Gastrocnemius medialis (tissue), 4 donors: ENCODE measurements at regions not wholly inside any gene's neighbourhood (a gene's known extent, or its start where the extent isn't known, plus 50 kb on each side); places are given as distances from the start of the nearest gene placed in this dataset.

Experiments used
- ATAC-seq, 2 donors: fragments of 150-250 bp; one replicate each; pipeline ENCODE4 v1.9.1; 2016
- DNase-seq, 2 donors: peaks; one replicate each; pipeline ENCODE4 v3.0.0-alpha.2; 2019
- H3K27ac ChIP-seq, 4 donors: fragments of 200-600 bp; sonication (generic); 1 replicate in 1 of 4; 2 replicates in 3 of 4; pipeline ENCODE4 v1.5.1; 2016 to 2018; ENCODE audit warnings: mild to moderate bottlenecking in 2 of 4, moderate library complexity in 1 of 4
- H3K27me3 ChIP-seq, 3 donors: fragments of 200-600 bp; sonication (generic) in 2 of 3; 1 replicate in 1 of 3; 2 replicates in 2 of 3; pipeline versions ENCODE4 v1.5.1 to v1.6.0; 2016 to 2019; ENCODE audit warnings: mild to moderate bottlenecking in 1 of 3, moderate library complexity in 1 of 3
- H3K36me3 ChIP-seq, 2 donors: fragments of 200-600 bp; sonication (generic) in 1 of 2; one replicate each; pipeline ENCODE4 v1.5.1; 2017 to 2018
- H3K4me1 ChIP-seq, 2 donors: fragments of 200-600 bp; sonication (generic) in 1 of 2; one replicate each; pipeline ENCODE4 v1.5.1; 2016 to 2017; ENCODE audit warnings: mild to moderate bottlenecking in 2 of 2
- H3K4me3 ChIP-seq, 4 donors: fragments of 200-600 bp; sonication (generic) in 3 of 4; 1 replicate in 1 of 4; 2 replicates in 3 of 4; pipeline ENCODE4 v1.5.1; 2016 to 2019; ENCODE audit warnings: mild to moderate bottlenecking in 2 of 4
- H3K9me3 ChIP-seq, 3 donors: fragments of 200-600 bp; sonication (generic) in 2 of 3; 1 replicate in 1 of 3; 2 replicates in 2 of 3; pipeline ENCODE4 v1.5.1; 2016 to 2019
- POLR2A ChIP-seq, 2 donors: fragments of 450-650 bp; IDR thresholded peaks; one replicate each; pipeline ENCODE4 v1.6.1; 2017; ENCODE audit warnings: antibody characterized with exemption in 2 of 2, mild to moderate bottlenecking in 2 of 2, moderate library complexity in 2 of 2
- in situ Hi-C, 4 donors: fragments of 200-750 bp; cut with MboI; loops; one replicate each; pipeline versions ENCODE4 v1.15.0 to v1.8.0; 2017; ENCODE audit warnings: low sequenced_read_pairs in 4 of 4
- intact Hi-C: fragments of 100-400 bp; cut with DNase I; formaldehyde crosslinking; loops from one replicate; pipeline ENCODE4 v1.15.1; 2023; ENCODE audit warnings: low total_unique reads
- TF ChIP-seq, protein P1 (sequence below), 5 experiments: fragments of 450-650 bp in 3 of 5; fragments of 200-600 bp in 2 of 5; sonication (generic) in 2 of 5; IDR thresholded peaks in 4 of 5; conservative IDR thresholded peaks in 1 of 5; 1 replicate in 4 of 5; 2 replicates in 1 of 5; pipeline ENCODE4 v1.5.1; 2016 to 2019; ENCODE audit warnings: antibody characterized with exemption in 5 of 5, mild to moderate bottlenecking in 3 of 5, moderate library complexity in 3 of 5

- Histone ChIP-seq H3K4me3 (no peak overlapping the region), H3K9me3 (no peaks in the 10 kb centered on the region), H3K27me3 (no peaks in the 10 kb centered on the region), H3K36me3 (no peaks in the 10 kb centered on the region), H3K27ac (no peak overlapping the region), H3K4me1 (peaks cover 9 to 10% of the 10 kb centered on the region in 2 donors)
- intact Hi-C loops = loop anchor here (10.0 kb wide), 2 partner anchors 569 to 999 kb away; partner anchors contain the start of gene BTG1
- in situ Hi-C loops = loop anchor here in 1 of 4 donors (25.0 kb wide), 1 partner anchor 987 kb away; no protein-coding TSS in a partner anchor
- ATAC-seq = no peak
- no peak for DNase-seq
- TF ChIP-seq, protein P1, sequence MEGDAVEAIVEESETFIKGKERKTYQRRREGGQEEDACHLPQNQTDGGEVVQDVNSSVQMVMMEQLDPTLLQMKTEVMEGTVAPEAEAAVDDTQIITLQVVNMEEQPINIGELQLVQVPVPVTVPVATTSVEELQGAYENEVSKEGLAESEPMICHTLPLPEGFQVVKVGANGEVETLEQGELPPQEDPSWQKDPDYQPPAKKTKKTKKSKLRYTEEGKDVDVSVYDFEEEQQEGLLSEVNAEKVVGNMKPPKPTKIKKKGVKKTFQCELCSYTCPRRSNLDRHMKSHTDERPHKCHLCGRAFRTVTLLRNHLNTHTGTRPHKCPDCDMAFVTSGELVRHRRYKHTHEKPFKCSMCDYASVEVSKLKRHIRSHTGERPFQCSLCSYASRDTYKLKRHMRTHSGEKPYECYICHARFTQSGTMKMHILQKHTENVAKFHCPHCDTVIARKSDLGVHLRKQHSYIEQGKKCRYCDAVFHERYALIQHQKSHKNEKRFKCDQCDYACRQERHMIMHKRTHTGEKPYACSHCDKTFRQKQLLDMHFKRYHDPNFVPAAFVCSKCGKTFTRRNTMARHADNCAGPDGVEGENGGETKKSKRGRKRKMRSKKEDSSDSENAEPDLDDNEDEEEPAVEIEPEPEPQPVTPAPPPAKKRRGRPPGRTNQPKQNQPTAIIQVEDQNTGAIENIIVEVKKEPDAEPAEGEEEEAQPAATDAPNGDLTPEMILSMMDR (IDR thresholded peaks at IDR 0.05 in 4 of 5, conservative IDR thresholded peaks at IDR 0.05 in 1 of 5) = no peak
- TF ChIP-seq POLR2A (IDR thresholded peaks at IDR 0.05) = no peak
Observed at GRCh38 chr12:91575630-91576029, 393.0 kb upstream of the DCN start.

DNA sequence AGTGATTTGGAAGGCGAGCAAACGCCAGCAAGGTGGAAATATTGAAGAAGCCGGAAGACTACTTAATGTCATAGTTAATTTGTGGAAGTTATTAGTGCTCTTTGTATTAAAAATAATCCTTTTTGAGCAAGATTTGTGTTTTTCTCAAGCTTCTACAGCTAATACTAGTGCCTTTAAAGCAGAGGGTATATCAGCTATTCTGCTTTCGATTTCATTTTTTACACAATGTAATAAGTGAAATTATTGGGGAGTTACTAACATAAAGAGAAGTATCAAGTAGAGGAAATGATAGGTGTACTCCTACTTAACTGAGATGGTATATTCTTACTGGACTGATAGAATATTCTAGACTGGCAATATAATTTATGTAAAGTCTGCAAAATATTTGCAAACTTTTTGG lies 392.4 kb upstream of the DCN start:
- in situ Hi-C loops (loop anchor here in 1 of 4 donors (25.0 kb wide), 1 partner anchor 987 kb away; no protein-coding TSS in a partner anchor), intact Hi-C loops (loop anchor here (10.0 kb wide), 2 partner anchors 570 to 1000 kb away; partner anchors contain the start of gene BTG1)
- DNase-seq = no peak
- Histone ChIP-seq H3K36me3 (no peaks in the 10 kb centered on the region), H3K4me1 (peaks cover 9 to 10% of the 10 kb centered on the region in 2 donors), H3K4me3 (peak overlapping the region in 3 of 4 donors; percentile 18 to 36 (median 33)), H3K27me3 (no peaks in the 10 kb centered on the region), H3K27ac (peak overlapping the region in 2 of 4 donors; percentile 24 to 29), H3K9me3 (no peaks in the 10 kb centered on the region)
- no peak for ATAC-seq
- TF ChIP-seq, protein P1 (IDR thresholded peaks at IDR 0.05 in 4 of 5, conservative IDR thresholded peaks at IDR 0.05 in 1 of 5) = no peak
- no peak for TF ChIP-seq POLR2A (IDR thresholded peaks at IDR 0.05)

GRCh38 chr12:91574391-91574790 lies 391.8 kb upstream of the DCN start:
- intact Hi-C loops = loop anchor here (10.0 kb wide), 2 partner anchors 570 to 1000 kb away; partner anchors contain the start of gene BTG1
- in situ Hi-C loops = no loop called here
- no peaks in the 10 kb centered on the region for H3K9me3 ChIP-seq
- H3K4me1 ChIP-seq = peaks cover 9 to 10% of the 10 kb centered on the region in 2 donors
- H3K36me3 ChIP-seq = no peaks in the 10 kb centered on the region
- no peak for DNase-seq
- peak overlapping the region in 1 of 4 donors; percentile 29 for H3K27ac ChIP-seq
- peak overlapping the region in 3 of 4 donors; percentile 18 to 36 (median 33) for H3K4me3 ChIP-seq
- ATAC-seq = no peak
- TF ChIP-seq, protein P1 (IDR thresholded peaks at IDR 0.05 in 4 of 5, conservative IDR thresholded peaks at IDR 0.05 in 1 of 5) = no peak
- TF ChIP-seq POLR2A (IDR thresholded peaks at IDR 0.05) = no peak
- H3K27me3 ChIP-seq = no peaks in the 10 kb centered on the region

DNA sequence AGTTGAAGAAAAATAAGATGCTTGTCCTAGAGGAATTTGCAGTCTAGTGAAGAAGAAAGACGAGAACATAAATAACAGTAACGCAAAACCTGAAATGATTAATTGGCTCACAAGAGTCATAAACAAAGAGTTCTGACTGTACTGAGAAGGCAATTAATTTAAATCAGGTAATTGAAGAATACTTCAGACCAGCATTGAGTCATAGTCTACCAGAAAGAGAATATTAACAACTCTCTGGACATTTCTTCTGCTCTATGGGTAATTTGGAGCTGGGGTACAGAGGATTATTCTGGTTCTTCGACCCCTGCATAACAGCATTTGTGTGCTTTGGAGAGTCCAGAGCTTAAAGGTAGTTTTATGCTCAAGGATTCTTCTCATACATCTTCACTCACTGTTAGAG lies 390.3 kb upstream of the DCN start:
- no peak overlapping the region for H3K27ac ChIP-seq
- DNase-seq = no peak
- H3K4me1 ChIP-seq = peaks cover 0 to under 1% of the 10 kb centered on the region in 2 donors
- H3K4me3 ChIP-seq = no peak overlapping the region
- H3K36me3 ChIP-seq = no peaks in the 10 kb centered on the region
- in situ Hi-C loops = no loop called here
- H3K27me3 ChIP-seq = no peaks in the 10 kb centered on the region
- ATAC-seq = no peak
- TF ChIP-seq, protein P1 (IDR thresholded peaks at IDR 0.05 in 4 of 5, conservative IDR thresholded peaks at IDR 0.05 in 1 of 5) = no peak
- no peak for TF ChIP-seq POLR2A (IDR thresholded peaks at IDR 0.05)
- H3K9me3 ChIP-seq = no peaks in the 10 kb centered on the region
- intact Hi-C loops = loop anchor here (10.0 kb wide), 2 partner anchors 572 to 1002 kb away; partner anchors contain the start of gene BTG1

- TF ChIP-seq POLR2A (IDR thresholded peaks at IDR 0.05) = no peak
- TF ChIP-seq, protein P1 (IDR thresholded peaks at IDR 0.05 in 4 of 5, conservative IDR thresholded peaks at IDR 0.05 in 1 of 5) = no peak
- in situ Hi-C loops (no loop called here), intact Hi-C loops (no loop called here)
- Histone ChIP-seq H3K9me3 (no peaks in the 10 kb centered on the region), H3K27ac (no peak overlapping the region), H3K36me3 (no peaks in the 10 kb centered on the region), H3K4me1 (no peaks in the 10 kb centered on the region), H3K4me3 (no peak overlapping the region), H3K27me3 (no peaks in the 10 kb centered on the region)
- ATAC-seq = no peak
- no peak for DNase-seq
Observed at GRCh38 chr12:91567100-91567485, 384.5 kb upstream of the DCN start.
